ENCODE measurements at regions not wholly inside any gene's neighbourhood (a gene's known extent, or its start where the extent isn't known, plus 50 kb on each side); places are given as distances from the start of the nearest gene placed in this dataset.

DNA sequence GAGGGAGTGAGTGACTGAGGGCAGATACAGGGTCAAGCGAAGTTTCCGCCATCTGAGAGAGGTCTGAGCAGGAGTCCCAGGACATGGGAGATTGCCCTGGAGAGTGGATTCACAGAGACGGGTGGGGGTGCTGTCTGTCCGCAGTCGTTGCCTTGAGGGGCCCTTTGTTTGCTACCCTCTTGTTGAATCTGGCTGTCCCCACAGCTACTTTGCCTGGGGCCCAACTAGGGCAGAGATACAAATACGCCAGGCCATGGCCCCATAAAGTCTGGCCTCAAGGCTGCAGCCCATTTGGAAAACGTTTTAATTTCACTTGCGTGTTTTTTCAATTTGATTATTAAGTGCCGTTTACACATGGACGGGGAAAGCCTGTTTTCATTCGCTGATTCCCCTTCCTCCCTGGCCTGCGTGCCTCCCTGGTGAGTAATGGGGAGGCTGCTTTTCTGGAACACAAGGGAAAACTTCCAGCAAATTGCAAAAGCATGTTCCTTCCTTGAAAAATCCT is 134.4 kb downstream of the SMIM20 start (continued):
- TF ChIP-seq CTCF (IDR thresholded peaks at IDR 0.05; ENCODE audit: low read depth, low read length, missing input control): no peak
- TF ChIP-seq YY1 (IDR thresholded peaks at IDR 0.05): no peak
- TF ChIP-seq MAX (IDR thresholded peaks at IDR 0.05): no peak
- no peak for TF ChIP-seq HNF4G (IDR thresholded peaks at IDR 0.05)

DNA sequence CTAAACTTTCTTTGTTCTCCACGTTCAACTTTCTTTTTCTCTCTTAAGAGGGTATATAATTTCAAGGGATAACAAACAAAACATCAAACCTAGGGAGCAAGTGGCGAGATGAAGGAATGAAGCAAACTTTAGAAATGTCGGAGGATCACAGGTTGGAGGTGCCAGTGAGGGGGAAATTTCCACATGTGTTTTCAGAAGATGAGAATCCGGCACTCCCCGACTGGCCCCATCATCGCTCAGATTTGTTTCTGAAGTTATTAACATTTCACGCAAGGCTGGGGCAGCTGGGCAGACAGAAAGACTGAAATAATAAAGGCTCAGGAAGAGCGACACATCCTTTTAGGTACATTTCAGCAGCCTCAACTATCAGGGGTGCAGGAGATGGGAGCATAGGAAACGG is 134.9 kb downstream of the SMIM20 start:
- no peaks in the 10 kb centered on the region for H3K36me3 ChIP-seq (ENCODE audit: control insufficient read depth in 4 of 4, insufficient read depth in 3 of 4, low read depth in 1 of 4, low read length in 3 of 4)
- no peaks in the 10 kb centered on the region for H3K4me1 ChIP-seq (ENCODE audit: control insufficient read depth in 4 of 4, insufficient read depth in 4 of 4, low read length in 3 of 4)
- H3K9me3 ChIP-seq (ENCODE audit: control insufficient read depth in 4 of 4, low read length in 3 of 4): no peaks in the 10 kb centered on the region
- DNase-seq (ENCODE audit: low spot score): no peak
- no peak overlapping the region for H3K9ac ChIP-seq (ENCODE audit: low read depth in 1 of 2, low read length in 2 of 2)
- WGBS: 82% methylated on average over 9 of the region's 9 CpGs
- peaks cover 0 to 4% (median 0%) of the 10 kb centered on the region in 4 donors for H3K27me3 ChIP-seq (ENCODE audit: control insufficient read depth in 4 of 4, insufficient read depth in 4 of 4, low read length in 3 of 4)
- TF ChIP-seq, protein P1, sequence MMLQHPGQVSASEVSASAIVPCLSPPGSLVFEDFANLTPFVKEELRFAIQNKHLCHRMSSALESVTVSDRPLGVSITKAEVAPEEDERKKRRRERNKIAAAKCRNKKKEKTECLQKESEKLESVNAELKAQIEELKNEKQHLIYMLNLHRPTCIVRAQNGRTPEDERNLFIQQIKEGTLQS (IDR thresholded peaks at IDR 0.05): no peak
- no peak for TF ChIP-seq EGR1 (IDR thresholded peaks at IDR 0.05; ENCODE audit: low read depth in 2 of 2)
- no peak for TF ChIP-seq FOXA1 (IDR thresholded peaks at IDR 0.05)
- TF ChIP-seq YY1 (IDR thresholded peaks at IDR 0.05): no peak
- TF ChIP-seq REST (IDR thresholded peaks at IDR 0.05): no peak
- no peak for TF ChIP-seq HNF4A (conservative IDR thresholded peaks at IDR 0.05)
- TF ChIP-seq SP1 (IDR thresholded peaks at IDR 0.05): no peak
- H3K4me3 ChIP-seq (ENCODE audit: low read depth in 1 of 3, low read length in 3 of 3): no peak overlapping the region
- H3K27ac ChIP-seq (ENCODE audit: low read depth in 1 of 2, low read length in 2 of 2): no peak overlapping the region

GRCh38 chr4:26049447-26049846 is 135.4 kb downstream of the SMIM20 start:
- no peaks in the 10 kb centered on the region for H3K4me1 ChIP-seq (ENCODE audit: control insufficient read depth in 4 of 4, insufficient read depth in 4 of 4, low read length in 3 of 4)
- 84% methylated on average over 4 of the region's 4 CpGs for WGBS
- DNase-seq (ENCODE audit: low spot score): no peak
- no peak overlapping the region for H3K4me3 ChIP-seq (ENCODE audit: low read depth in 1 of 3, low read length in 3 of 3)
- H3K36me3 ChIP-seq (ENCODE audit: control insufficient read depth in 4 of 4, insufficient read depth in 3 of 4, low read depth in 1 of 4, low read length in 3 of 4): no peaks in the 10 kb centered on the region
- H3K9me3 ChIP-seq (ENCODE audit: control insufficient read depth in 4 of 4, low read length in 3 of 4): no peaks in the 10 kb centered on the region
- H3K9ac ChIP-seq (ENCODE audit: low read depth in 1 of 2, low read length in 2 of 2): no peak overlapping the region
- H3K27ac ChIP-seq (ENCODE audit: low read depth in 1 of 2, low read length in 2 of 2): no peak overlapping the region
- peaks cover 0 to 4% (median 0%) of the 10 kb centered on the region in 4 donors for H3K27me3 ChIP-seq (ENCODE audit: control insufficient read depth in 4 of 4, insufficient read depth in 4 of 4, low read length in 3 of 4)
- TF ChIP-seq RAD21 (IDR thresholded peaks at IDR 0.05) (no peak), CTCF (IDR thresholded peaks at IDR 0.05; ENCODE audit: low read depth, low read length, missing input control) (no peak), YY1 (IDR thresholded peaks at IDR 0.05) (no peak), GABPA (IDR thresholded peaks at IDR 0.05 in 1 of 2, conservative IDR thresholded peaks at IDR 0.05 in 1 of 2) (no peak), MAX (IDR thresholded peaks at IDR 0.05) (no peak), RXRA (IDR thresholded peaks at IDR 0.05) (no peak), JUND (IDR thresholded peaks at IDR 0.05) (no peak), NR2F2 (IDR thresholded peaks at IDR 0.05) (no peak), ZBTB33 (IDR thresholded peaks at IDR 0.05) (no peak), SP1 (IDR thresholded peaks at IDR 0.05) (no peak), FOXA1 (IDR thresholded peaks at IDR 0.05) (no peak), EGR1 (IDR thresholded peaks at IDR 0.05; ENCODE audit: low read depth in 2 of 2) (no peak), FOXA2 (IDR thresholded peaks at IDR 0.05) (no peak), HNF4A (conservative IDR thresholded peaks at IDR 0.05) (no peak), TAF1 (conservative IDR thresholded peaks at IDR 0.05) (no peak)
- TF ChIP-seq, protein P1 (IDR thresholded peaks at IDR 0.05): no peak

All from liver (tissue), 8 donors.